ENCODE measurements at regions not wholly inside any gene's neighbourhood (a gene's known extent, or its start where the extent isn't known, plus 50 kb on each side); places are given as distances from the start of the nearest gene placed in this dataset.

- Histone ChIP-seq H3K36me3 (ENCODE audit: control insufficient read depth, insufficient read depth, low read length) (no peaks in the 10 kb centered on the region), H3K4me2 (ENCODE audit: insufficient read depth, low read length) (no peak overlapping the region), H3K27me3 (ENCODE audit: control insufficient read depth in 2 of 2, insufficient read depth in 2 of 2, low read length in 2 of 2) (no peaks in the 10 kb centered on the region), H3K4me3 (no peak overlapping the region), H3K9me1 (ENCODE audit: control insufficient read depth, insufficient read depth, low read length) (no peaks in the 10 kb centered on the region), H3K4me1 (replicated peaks in 1 of 2; ENCODE audit: control insufficient read depth in 2 of 2, insufficient read depth in 2 of 2, low read length in 2 of 2) (no peaks in the 10 kb centered on the region), H3K9me3 (replicated peaks; ENCODE audit: control insufficient read depth, insufficient read depth, low read depth, low read length) (no peaks in the 10 kb centered on the region; the same call in 1 of the 2 replicates), H4K20me1 (replicated peaks; ENCODE audit: control insufficient read depth, insufficient read depth, low read length) (no peaks in the 10 kb centered on the region), H3K79me2 (ENCODE audit: control insufficient read depth, insufficient read depth, low read length) (no peaks in the 10 kb centered on the region), H3K9ac (ENCODE audit: insufficient read depth in 1 of 2, low read depth in 2 of 2, low read length in 2 of 2) (no peak overlapping the region), H3K27ac (ENCODE audit: extremely low read depth, low read depth, low read length) (no peak overlapping the region), H2AFZ (ENCODE audit: low read depth, low read length) (no peak overlapping the region)
- no peak for FAIRE-seq
- POLR2A ChIA-PET = no interaction called here
- in situ Hi-C loops (cut with MboI) (no loop called here), intact Hi-C loops (cut with micrococcal nuclease) (no loop called here)
- no peak for DNase-seq (ENCODE audit: extremely low read depth in 1 of 4, low spot score in 3 of 4)
- WGBS (ENCODE audit: insufficient coverage, low coverage, missing lambda C conversion rate) = 9% methylated on average over 2 of the region's 2 CpGs
- no TSS peak for BruUV-seq (replicated peaks)
- CTCF ChIA-PET (ENCODE audit: low intra/inter-chr PET ratio) = no interaction called here
- ATAC-seq = no peak
- no peak for TF ChIP-seq HMG20B (CRISPR knock-in tag; IDR thresholded peaks at IDR 0.05)
- no peak for TF ChIP-seq ZNF239 (CRISPR knock-in tag; IDR thresholded peaks at IDR 0.05)
- TF ChIP-seq IRF1 (CRISPR knock-in tag; IDR thresholded peaks at IDR 0.05; ENCODE audit: borderline replicate concordance) = no peak
- no peak for TF ChIP-seq NR2C1 (IDR thresholded peaks at IDR 0.05)
- no peak for TF ChIP-seq NR2C1 (tag; IDR thresholded peaks at IDR 0.05)
- no peak for TF ChIP-seq PPARD (CRISPR knock-in tag; IDR thresholded peaks at IDR 0.05)
- no peak for TF ChIP-seq HSF4 (CRISPR knock-in tag; IDR thresholded peaks at IDR 0.05; ENCODE audit: borderline replicate concordance)
- TF ChIP-seq ZNF79 (CRISPR knock-in tag; IDR thresholded peaks at IDR 0.05; ENCODE audit: low read depth) = no peak
- TF ChIP-seq DEAF1 (CRISPR knock-in tag; IDR thresholded peaks at IDR 0.05) = no peak
- no peak for TF ChIP-seq BRCA1 (IDR thresholded peaks at IDR 0.05)
- TF ChIP-seq BRCA1 (CRISPR knock-in tag; IDR thresholded peaks at IDR 0.05) = no peak
- no peak for TF ChIP-seq CEBPZ (IDR thresholded peaks at IDR 0.05; ENCODE audit: borderline replicate concordance, low read depth, low read length)
- TF ChIP-seq HBP1 (CRISPR knock-in tag; IDR thresholded peaks at IDR 0.05) = no peak
- no peak for TF ChIP-seq PCBP1 (IDR thresholded peaks at IDR 0.05; ENCODE audit: low read depth, low read length, poor library complexity, severe bottlenecking)
- no peak for TF ChIP-seq SIN3B (IDR thresholded peaks at IDR 0.05; ENCODE audit: low read depth)
- no peak for TF ChIP-seq ZNF316 (IDR thresholded peaks at IDR 0.05)
Observed at GRCh38 chr2:149861034-149861433, 273.5 kb upstream of the MMADHC start.

Data from K562 (cell line).